HG03064 (cell line): ENCODE measurements at regions not wholly inside any gene's neighbourhood (a gene's known extent, or its start where the extent isn't known, plus 50 kb on each side); places are given as distances from the start of the nearest gene placed in this dataset.
"Not testable (repeated sequence)": the region's sequence is repeated elsewhere in the genome, so short reads cannot be mapped to it uniquely, and the experiment has no call there.

ENCODE experiments used
- ATAC-seq: cut with Tn5 transposase; IDR thresholded peaks from one replicate; pipeline ENCODE4 v1.9.1; 2021; ENCODE audit warnings: low read depth; ENCODE audit not compliant: unreplicated experiment

DNA sequence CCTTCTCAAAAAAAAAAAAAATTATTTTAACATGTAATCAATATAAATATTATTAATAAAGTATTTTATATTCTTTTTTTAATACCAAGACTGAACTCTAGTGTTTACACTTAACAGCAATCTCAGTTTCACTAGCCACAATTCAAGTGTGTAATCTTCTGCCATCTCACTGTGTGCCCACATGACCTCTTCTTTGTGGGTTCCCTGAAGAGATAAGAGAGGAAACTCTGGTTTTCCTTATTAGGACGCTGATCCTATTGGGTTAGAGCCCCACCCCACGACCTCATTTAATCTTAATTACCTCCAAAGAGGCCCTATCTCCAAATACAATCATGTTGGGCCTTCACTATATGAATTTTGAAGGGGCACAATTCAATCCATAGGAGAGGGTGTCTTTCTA, 177.6 kb downstream of the STK31 start:
- no peak for ATAC-seq

- no peak for ATAC-seq
These were observed 178.9 kb downstream of the STK31 start for GRCh38 chr7:23888958-23889357.

DNA sequence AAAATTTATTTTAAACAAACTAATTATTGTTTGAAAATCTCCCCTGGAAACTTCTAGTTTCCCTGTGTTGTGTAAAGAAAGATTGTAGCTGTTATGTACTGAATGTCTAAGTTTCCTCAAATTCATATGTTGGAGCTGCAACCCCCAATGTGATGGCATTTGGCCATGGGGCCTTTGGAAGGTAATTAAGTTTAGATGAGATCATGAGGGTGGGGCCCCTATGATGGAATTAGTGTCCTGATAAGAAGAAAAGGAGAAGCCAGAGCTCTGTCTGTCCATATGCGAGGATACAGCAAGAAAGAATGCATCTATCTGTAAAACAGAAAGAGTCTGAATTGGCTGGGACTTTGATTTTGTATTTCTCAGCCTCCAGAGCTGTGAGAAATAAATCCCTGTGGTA, 179.5 kb downstream of the STK31 start:
- no peak for ATAC-seq

DNA sequence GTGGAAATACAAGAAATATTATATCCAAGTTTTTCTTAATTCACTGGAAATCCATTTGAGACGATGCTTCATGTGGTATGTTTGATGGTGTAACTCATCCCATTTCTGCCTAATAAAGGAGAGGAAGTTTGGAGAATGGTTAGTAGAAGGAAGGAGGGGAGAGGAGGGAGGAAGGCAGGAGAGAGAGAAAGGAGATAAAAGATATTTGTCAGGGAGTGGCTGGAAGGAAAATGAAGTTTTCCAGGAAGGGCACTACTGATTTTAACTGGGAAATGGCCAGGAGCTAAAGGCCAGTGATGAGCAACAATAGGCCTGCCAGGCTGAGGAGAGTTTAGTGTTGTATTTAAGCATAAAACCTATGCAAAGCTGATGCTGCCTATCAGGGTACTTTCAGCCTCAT, 182.0 kb downstream of the STK31 start:
- ATAC-seq, result no peak

DNA sequence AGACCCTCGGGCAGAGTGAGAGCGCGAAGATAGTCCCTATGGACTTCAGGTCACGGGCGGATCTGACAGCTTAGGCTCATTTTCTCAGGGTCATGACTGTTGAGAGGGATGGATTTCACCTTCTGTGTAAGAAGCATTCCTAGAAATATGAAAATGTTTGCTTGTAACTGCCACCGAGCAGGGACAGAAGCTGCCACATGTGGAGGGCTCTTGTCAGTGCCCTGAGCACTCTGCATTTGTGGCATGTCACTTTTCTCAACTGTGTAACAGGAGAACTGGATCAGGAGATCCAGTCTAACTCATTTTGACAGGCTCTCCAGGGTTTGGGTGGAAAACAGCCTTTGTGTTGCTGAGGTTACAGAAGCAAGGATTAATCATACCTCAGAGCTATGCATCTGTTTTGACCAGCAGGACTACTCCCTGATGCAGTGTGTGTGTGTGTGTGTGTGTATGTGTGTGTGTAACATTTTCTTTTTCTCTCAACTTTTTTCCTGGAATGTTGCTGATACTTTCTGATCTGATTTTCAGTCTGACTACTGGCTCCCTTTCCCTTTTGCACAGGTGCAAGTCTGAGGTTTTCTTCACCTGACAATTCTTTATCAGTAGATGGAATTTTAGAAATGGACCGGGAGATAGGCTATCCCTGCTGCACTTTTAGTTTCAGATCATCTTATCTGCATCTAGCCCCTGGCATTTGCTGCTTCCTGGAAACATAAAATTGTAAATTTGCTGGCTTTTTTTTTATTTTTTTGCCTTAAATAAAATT, 183.3 kb downstream of the STK31 start:
- no peak for ATAC-seq

GRCh38 chr7:23893942-23894891, 184.2 kb downstream of the STK31 start:
- no peak for ATAC-seq

GRCh38 chr7:23894892-23895569, 185.0 kb downstream of the STK31 start:
- ATAC-seq, result no peak

DNA sequence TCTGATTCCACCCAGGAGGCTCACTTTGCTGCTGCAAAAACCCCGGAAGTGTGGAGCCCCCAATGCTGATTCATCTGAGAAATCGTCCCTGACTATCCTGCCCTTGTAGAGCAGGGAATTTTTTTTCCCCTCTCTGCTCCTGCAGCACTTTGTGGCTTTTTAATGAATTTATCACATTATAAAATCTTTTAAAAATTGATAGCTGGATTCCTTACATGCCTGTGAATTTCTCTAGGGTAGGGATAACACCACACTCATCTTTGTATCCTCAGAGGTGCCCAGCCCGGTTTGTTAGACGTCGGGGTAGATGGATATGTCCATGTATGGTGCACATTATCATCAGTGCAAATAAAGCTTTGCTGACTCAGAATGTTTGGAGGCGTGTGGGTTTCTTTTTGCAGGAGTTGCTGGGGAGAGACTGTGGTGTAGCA, 185.7 kb downstream of the STK31 start:
- no peak for ATAC-seq

GRCh38 chr7:23898619-23899018, 188.6 kb downstream of the STK31 start:
- ATAC-seq, result no peak

DNA sequence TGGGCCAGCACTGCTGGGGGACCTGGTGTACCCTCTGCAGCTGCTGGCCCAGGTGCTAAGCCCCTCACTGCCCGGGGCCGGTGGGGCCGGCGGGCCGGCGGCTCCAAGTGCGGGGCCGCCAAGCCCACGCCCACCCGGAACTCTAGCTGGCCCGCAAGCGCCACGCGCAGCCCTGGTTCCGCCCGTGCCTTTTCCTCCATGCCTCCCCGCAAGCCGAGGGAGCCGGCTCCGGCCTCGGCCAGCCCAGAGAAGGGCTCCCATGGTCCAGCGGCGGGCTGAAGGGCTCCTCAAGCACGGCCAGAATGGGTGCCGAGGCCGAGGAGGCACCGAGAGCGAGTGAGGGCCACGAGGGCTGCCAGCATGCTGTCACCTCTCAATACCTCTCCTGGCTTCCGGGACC, 194.9 kb downstream of the STK31 start:
- not testable (repeated sequence) for ATAC-seq

- no peak for ATAC-seq
These were observed 197.0 kb downstream of the STK31 start for GRCh38 chr7:23907012-23907411.

DNA sequence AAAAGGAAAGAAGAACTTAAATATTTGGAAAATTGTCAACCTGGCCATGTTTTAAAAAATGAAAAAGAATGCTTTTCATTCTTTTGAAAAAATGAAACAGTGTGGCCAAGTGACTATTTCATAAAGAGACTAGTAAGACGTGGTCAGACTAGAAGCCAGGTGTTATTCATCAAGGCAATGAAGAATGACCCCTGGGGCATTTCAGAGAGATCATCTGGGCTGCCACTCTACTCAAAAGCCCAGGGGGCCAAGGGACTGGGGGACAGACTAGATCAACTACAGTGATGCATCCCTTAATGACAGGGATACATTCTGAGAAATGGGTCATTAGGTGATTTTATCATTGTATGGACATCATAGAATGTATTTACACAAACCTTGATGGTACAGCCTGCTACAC, 199.4 kb downstream of the STK31 start:
- ATAC-seq, result no peak

DNA sequence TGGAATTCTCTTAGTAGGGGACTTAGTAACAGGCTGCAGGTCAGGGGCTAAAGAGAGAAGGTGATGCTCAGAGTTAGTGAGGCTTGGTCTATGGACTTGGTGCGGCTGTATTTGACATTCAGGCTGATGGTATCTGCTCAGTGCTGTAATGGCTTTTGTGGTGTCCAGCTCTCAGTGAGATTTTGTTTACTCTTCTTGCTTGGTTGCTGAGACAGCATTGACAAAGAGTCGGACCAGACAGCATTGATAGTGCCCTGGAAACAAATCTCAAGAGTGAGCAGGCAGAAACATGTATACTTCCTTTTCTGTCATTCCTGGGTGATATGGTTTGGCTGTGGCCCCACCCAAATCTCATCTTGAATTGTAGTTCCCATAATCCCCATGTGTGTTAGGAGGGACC, 202.0 kb downstream of the STK31 start:
- ATAC-seq, result no peak

GRCh38 chr7:23913016-23913415, 203.0 kb downstream of the STK31 start:
- no peak for ATAC-seq

GRCh38 chr7:23915236-23915635, 205.2 kb downstream of the STK31 start:
- ATAC-seq, result no peak

- no peak for ATAC-seq
These were observed 208.3 kb downstream of the STK31 start for GRCh38 chr7:23918286-23918685.

- no peak for ATAC-seq
These were observed 208.8 kb downstream of the STK31 start for GRCh38 chr7:23918856-23919255.

DNA sequence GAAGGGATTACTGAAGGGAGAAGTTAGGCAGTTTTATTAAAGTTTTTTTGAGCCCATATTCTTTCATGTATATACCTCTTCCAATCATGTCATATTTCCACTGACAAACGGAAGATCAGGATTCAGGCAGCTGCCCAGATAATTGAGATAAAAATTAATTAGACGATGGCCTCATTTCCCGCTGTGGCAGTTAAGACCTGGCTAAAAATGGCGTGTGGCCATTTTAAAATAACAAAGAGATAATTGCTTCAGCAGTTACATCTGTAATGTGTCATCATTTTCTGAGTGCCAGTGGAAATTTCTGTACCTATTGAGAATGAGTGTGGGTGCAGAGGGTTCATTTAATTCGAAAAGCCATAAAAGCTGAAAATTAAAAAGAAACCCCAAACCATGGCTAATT, 215.1 kb downstream of the STK31 start:
- no peak for ATAC-seq

DNA sequence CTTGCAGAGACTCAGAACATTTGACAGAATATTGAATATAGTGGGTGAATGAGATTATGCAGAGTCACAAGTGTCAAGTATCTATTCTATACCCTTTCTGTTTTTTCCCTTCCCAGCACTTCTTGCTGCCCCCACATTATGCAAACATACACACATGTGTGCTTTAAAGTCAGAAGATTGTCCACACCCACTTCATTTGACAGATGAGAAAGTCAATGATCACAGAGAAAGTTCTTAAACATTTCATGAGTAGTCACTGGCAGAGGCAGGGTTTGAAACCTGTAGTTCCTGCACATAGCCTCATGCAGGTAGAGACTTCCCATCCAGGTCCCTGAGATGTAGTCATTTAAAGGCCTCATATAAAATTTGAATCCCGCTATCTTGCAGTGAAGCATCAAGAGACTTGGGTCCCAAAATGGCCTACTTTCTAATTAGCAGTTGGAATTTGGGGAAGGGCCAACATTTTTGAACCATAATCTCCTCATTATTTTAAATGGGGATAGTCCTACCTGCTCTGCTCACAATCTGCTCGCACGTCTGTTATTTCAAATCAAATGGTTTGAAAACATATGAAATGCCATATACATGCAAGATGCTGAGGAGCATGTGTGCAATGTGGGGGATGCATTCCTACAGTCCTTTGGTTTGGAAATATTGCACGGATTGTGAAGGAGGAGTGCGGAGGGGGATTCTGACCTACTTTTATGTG, 217.8 kb downstream of the STK31 start:
- ATAC-seq, result no peak

DNA sequence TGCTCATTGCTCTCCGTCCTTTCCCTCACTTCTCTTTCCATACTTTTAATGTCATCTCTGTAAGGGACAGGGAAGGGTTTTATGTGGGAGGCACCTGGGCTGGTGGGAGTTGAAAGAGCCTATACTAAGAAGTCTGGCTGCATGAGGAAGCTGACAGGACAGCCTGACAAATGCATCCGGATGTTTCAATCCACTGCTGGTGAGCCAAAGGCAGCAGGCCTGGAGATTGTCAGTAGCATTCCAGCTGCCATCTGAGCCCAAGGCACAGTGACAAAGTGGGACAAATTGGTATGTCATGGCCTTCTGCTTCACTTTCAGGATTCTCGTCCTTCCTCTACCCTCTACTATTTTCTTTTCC, 218.4 kb downstream of the STK31 start:
- no peak for ATAC-seq

DNA sequence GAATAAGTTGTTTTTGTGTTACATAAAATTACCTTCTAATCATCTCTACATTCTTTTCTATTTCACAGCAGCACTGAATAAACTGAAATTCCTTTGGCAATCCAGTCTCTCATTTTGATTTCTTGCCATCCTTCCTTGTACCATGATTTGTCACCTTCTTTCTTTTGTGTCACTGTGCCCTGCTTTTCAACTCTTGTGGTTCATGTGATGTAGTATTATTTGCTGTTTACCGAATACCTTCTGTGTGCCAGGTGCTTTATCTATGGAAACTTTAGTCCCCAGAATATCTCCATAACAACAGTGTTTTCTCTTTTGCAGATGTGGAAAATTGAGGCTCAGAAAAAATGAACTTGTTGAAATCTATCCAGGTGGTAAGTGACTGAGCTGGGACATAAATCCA, 220.3 kb downstream of the STK31 start:
- ATAC-seq, result no peak
